WTC11 (cell line): ENCODE measurements at regions not wholly inside any gene's neighbourhood (a gene's known extent, or its start where the extent isn't known, plus 50 kb on each side); places are given as distances from the start of the nearest gene placed in this dataset.

ENCODE experiments used
- ATAC-seq: fragments of 200-7000 bp; cut with Tn5 transposase; 2 replicates; pipeline ENCODE4 v1.10.0; 2021; ENCODE audit warnings: mild to moderate bottlenecking, moderate library complexity
- CTCF ChIA-PET: fragments of 300-600 bp; sonication (Branson Sonifier 250); formaldehyde crosslinking; loops from one replicate; lab custom pipeline; 2021; ENCODE audit warnings: antibody characterized with exemption; lab: Charles Lee
- POLR2A ChIA-PET: fragments of 350-600 bp; sonication (Branson Sonifier 250); formaldehyde crosslinking; loops from one replicate; lab custom pipeline; 2021; ENCODE audit warnings: antibody characterized with exemption; lab: Charles Lee
- DNase-seq: peaks from one replicate; pipeline ENCODE4 v3.0.0; 2021; ENCODE audit warnings: low spot score
- H3K27ac Mint-ChIP-seq: 2 replicates; pipeline ENCODE4 v1.8.0; 2021; ENCODE audit warnings: mixed read lengths
- H3K27me3 Mint-ChIP-seq: 2 replicates; pipeline ENCODE4 v1.8.0; 2021; ENCODE audit warnings: low read depth, mild to moderate bottlenecking, moderate library complexity, mixed read lengths
- H3K36me3 Mint-ChIP-seq: 2 replicates; pipeline ENCODE4 v1.8.0; 2021; ENCODE audit warnings: mixed read lengths
- H3K4me1 Mint-ChIP-seq: 2 replicates; pipeline ENCODE4 v1.8.0; 2022; ENCODE audit warnings: mixed read lengths
- H3K4me3 Mint-ChIP-seq: 2 replicates; pipeline ENCODE4 v1.8.0; 2021; ENCODE audit warnings: mild to moderate bottlenecking, moderate library complexity, mixed read lengths
- H3K9me3 Mint-ChIP-seq: 2 replicates; pipeline ENCODE4 v1.8.0; 2021; ENCODE audit warnings: mixed read lengths
- ATF2 ChIP-seq: sonication (generic); formaldehyde crosslinking; IDR thresholded peaks from 2 replicates; pipeline ENCODE4 v1.8.1; 2022; ENCODE audit warnings: low read depth, missing genetic modification reagents, borderline replicate concordance
- ATF3 ChIP-seq: sonication (generic); formaldehyde crosslinking; conservative IDR thresholded peaks from 2 replicates; pipeline ENCODE4 v1.8.1; 2022; ENCODE audit warnings: mild to moderate bottlenecking, missing genetic modification reagents
- E2F4 ChIP-seq: sonication (generic); formaldehyde crosslinking; IDR thresholded peaks from 2 replicates; pipeline ENCODE4 v1.8.1; 2022; ENCODE audit warnings: low read depth, mild to moderate bottlenecking, moderate library complexity, missing genetic modification reagents, borderline replicate concordance
- E2F5 ChIP-seq: sonication (generic); formaldehyde crosslinking; IDR thresholded peaks from 2 replicates; pipeline ENCODE4 v1.8.1; 2022; ENCODE audit warnings: mild to moderate bottlenecking, moderate library complexity, missing genetic modification reagents
- ELF4 ChIP-seq: sonication (generic); formaldehyde crosslinking; IDR thresholded peaks from 2 replicates; pipeline ENCODE4 v1.8.1; 2022; ENCODE audit warnings: low read depth, mild to moderate bottlenecking, moderate library complexity, missing genetic modification reagents
- ETV6 ChIP-seq: sonication (generic); formaldehyde crosslinking; IDR thresholded peaks from 2 replicates; pipeline ENCODE4 v1.8.1; 2022; ENCODE audit warnings: mild to moderate bottlenecking, missing genetic modification reagents
- FOXK1 ChIP-seq: sonication (generic); formaldehyde crosslinking; IDR thresholded peaks from 2 replicates; pipeline ENCODE4 v1.8.0; 2022; ENCODE audit warnings: mild to moderate bottlenecking, moderate library complexity, missing genetic modification reagents
- FOXP1 ChIP-seq: sonication (generic); formaldehyde crosslinking; IDR thresholded peaks from 2 replicates; pipeline ENCODE4 v1.8.0; 2022; ENCODE audit warnings: missing genetic modification reagents, mild to moderate bottlenecking, moderate library complexity, borderline replicate concordance
- IRF2 ChIP-seq: sonication (generic); formaldehyde crosslinking; IDR thresholded peaks from 2 replicates; pipeline ENCODE4 v1.8.0; 2022; ENCODE audit warnings: low read depth, missing genetic modification reagents, borderline replicate concordance
- NFATC4 ChIP-seq: fragments of 250-450 bp; sonication (Bioruptor Pico); IDR thresholded peaks from 2 replicates; pipeline ENCODE4 v1.9.0; 2021; ENCODE audit warnings: mild to moderate bottlenecking
- NR1H2 ChIP-seq: sonication (generic); formaldehyde crosslinking; IDR thresholded peaks from 2 replicates; pipeline ENCODE4 v1.9.0; 2021; ENCODE audit warnings: mild to moderate bottlenecking, moderate library complexity, missing genetic modification reagents
- OVOL2 ChIP-seq: fragments of 250-450 bp; sonication (Bioruptor Pico); IDR thresholded peaks from 2 replicates; pipeline ENCODE4 v1.9.0; 2021; ENCODE audit warnings: mild to moderate bottlenecking, borderline replicate concordance
- PREB ChIP-seq: sonication (generic); formaldehyde crosslinking; IDR thresholded peaks from 2 replicates; pipeline ENCODE4 v1.8.1; 2022; ENCODE audit warnings: mild to moderate bottlenecking, missing genetic modification reagents, moderate library complexity, borderline replicate concordance
- RORB ChIP-seq: fragments of 250-450 bp; sonication (Bioruptor Pico); IDR thresholded peaks from 2 replicates; pipeline ENCODE4 v1.9.0; 2021; ENCODE audit warnings: mild to moderate bottlenecking
- SMAD3 ChIP-seq: sonication (generic); formaldehyde crosslinking; IDR thresholded peaks from 2 replicates; pipeline ENCODE4 v1.8.0; 2022; ENCODE audit warnings: missing genetic modification reagents, mild to moderate bottlenecking, borderline replicate concordance
- TEAD1 ChIP-seq: sonication (generic); formaldehyde crosslinking; IDR thresholded peaks from 2 replicates; pipeline ENCODE4 v1.8.0; 2022; ENCODE audit warnings: mild to moderate bottlenecking, missing genetic modification reagents
- TP53 ChIP-seq: sonication (generic); formaldehyde crosslinking; IDR thresholded peaks from 2 replicates; pipeline ENCODE4 v1.8.1; 2023; ENCODE audit warnings: mild to moderate bottlenecking, missing genetic modification reagents
- USF2 ChIP-seq: sonication (generic); formaldehyde crosslinking; IDR thresholded peaks from 2 replicates; pipeline ENCODE4 v1.8.1; 2023; ENCODE audit warnings: mild to moderate bottlenecking, missing genetic modification reagents, moderate library complexity
- ZBTB43 ChIP-seq: sonication (generic); formaldehyde crosslinking; IDR thresholded peaks from 2 replicates; pipeline ENCODE4 v1.8.1; 2023; ENCODE audit warnings: mild to moderate bottlenecking, missing genetic modification reagents
- ZNF121 ChIP-seq: sonication (generic); formaldehyde crosslinking; IDR thresholded peaks from 2 replicates; pipeline ENCODE4 v1.8.0; 2023; ENCODE audit warnings: missing genetic modification reagents
- ZNF138 ChIP-seq: sonication (generic); formaldehyde crosslinking; conservative IDR thresholded peaks from 2 replicates; pipeline ENCODE4 v1.8.1; 2022; ENCODE audit warnings: mild to moderate bottlenecking, moderate library complexity, missing genetic modification reagents
- ZNF219 ChIP-seq: sonication (generic); formaldehyde crosslinking; IDR thresholded peaks from 2 replicates; pipeline ENCODE4 v1.8.0; 2023; ENCODE audit warnings: missing genetic modification reagents, mild to moderate bottlenecking, borderline replicate concordance
- ZNF671 ChIP-seq: fragments of 250-450 bp; sonication (Bioruptor Pico); IDR thresholded peaks from 2 replicates; pipeline ENCODE4 v1.8.0; 2021; ENCODE audit warnings: mild to moderate bottlenecking
- ZSCAN18 ChIP-seq: fragments of 250-450 bp; sonication (Bioruptor Pico); IDR thresholded peaks from 2 replicates; pipeline ENCODE4 v2.1.2; 2022; ENCODE audit warnings: mild to moderate bottlenecking, moderate library complexity

- Mint-ChIP-seq H3K27ac (no peak overlapping the region), H3K4me3 (no peak overlapping the region), H3K9me3 (no peaks in the 10 kb centered on the region), H3K4me1 (peaks cover 6% of the 10 kb centered on the region), H3K27me3 (0 out of 2 replicates have a peak, but pooled peaks cover 2% of the 10 kb centered on the region), H3K36me3 (no peaks in the 10 kb centered on the region)
- DNase-seq (no peak), ATAC-seq (no peak)
- ChIA-PET CTCF (no interaction called here), POLR2A (no interaction called here)
- no peak for TF ChIP-seq RORB (CRISPR knock-in tag)
- TF ChIP-seq FOXK1: no peak
- no peak for TF ChIP-seq E2F4 (CRISPR knock-in tag)
These were observed 127.6 kb upstream of the SLC25A48 start for GRCh38 chr5:135706893-135707292.

GRCh38 chr5:135706474-135706873 lies 127.7 kb upstream of the CXCL14 start:
- Mint-ChIP-seq H3K36me3 (no peaks in the 10 kb centered on the region), H3K4me3 (no peak overlapping the region), H3K27ac (no peak overlapping the region), H3K9me3 (no peaks in the 10 kb centered on the region), H3K4me1 (peaks cover 4% of the 10 kb centered on the region), H3K27me3 (no peaks in the 10 kb centered on the region)
- no peak for ATAC-seq
- DNase-seq: no peak
- TF ChIP-seq USF2 (CRISPR knock-in tag): no peak
- ChIA-PET POLR2A (no interaction called here), CTCF (no interaction called here)

- CTCF ChIA-PET: interaction anchor here (1.9 kb wide), 1 partner anchor 140 kb away, joined by 9 read pairs; no protein-coding TSS in a partner anchor
- Mint-ChIP-seq H3K27me3 (no peaks in the 10 kb centered on the region), H3K4me3 (no peak overlapping the region), H3K4me1 (peaks cover 4% of the 10 kb centered on the region), H3K27ac (no peak overlapping the region), H3K9me3 (no peaks in the 10 kb centered on the region), H3K36me3 (no peaks in the 10 kb centered on the region)
- DNase-seq: no peak
- POLR2A ChIA-PET: no interaction called here
- ATAC-seq: no peak
- TF ChIP-seq ZNF121 (no peak), ZNF671 (CRISPR knock-in tag) (no peak), NR1H2 (no peak), SMAD3 (CRISPR knock-in tag) (no peak), TEAD1 (CRISPR knock-in tag) (no peak), ZBTB43 (no peak), E2F5 (CRISPR knock-in tag) (no peak), ZSCAN18 (CRISPR knock-in tag) (no peak), PREB (CRISPR knock-in tag) (no peak), ZNF219 (CRISPR knock-in tag) (no peak), ELF4 (CRISPR knock-in tag) (no peak), NFATC4 (no peak), OVOL2 (CRISPR knock-in tag) (no peak), ETV6 (CRISPR knock-in tag) (no peak), ATF3 (no peak), ATF2 (CRISPR knock-in tag) (no peak), IRF2 (CRISPR knock-in tag) (no peak), FOXP1 (CRISPR knock-in tag) (no peak), ZNF138 (CRISPR knock-in tag) (no peak), TP53 (CRISPR knock-in tag) (no peak)
These were observed 127.2 kb upstream of the CXCL14 start for GRCh38 chr5:135705941-135706466.
